T-helper 1 cell treated with Interleukin-12 subunit alpha and Interleukin-12 subunit beta and Interleukin-4 antibody, amounts not matched to agents 30 μg/mL and 1 μg/mL, for 36 hours (primary cell): ENCODE measurements at regions not wholly inside any gene's neighbourhood (a gene's known extent, or its start where the extent isn't known, plus 50 kb on each side); places are given as distances from the start of the nearest gene placed in this dataset.

Experiments
- H3K27ac Mint-ChIP-seq: one replicate; pipeline ENCODE4 v1.8.0; 2021; ENCODE audit warnings: mild to moderate bottlenecking, mixed read lengths
- H3K27me3 Mint-ChIP-seq: one replicate; pipeline ENCODE4 v1.8.0; 2021; ENCODE audit warnings: low read depth, mixed read lengths
- H3K36me3 Mint-ChIP-seq: one replicate; pipeline ENCODE4 v1.8.0; 2021; ENCODE audit warnings: low read depth, mixed read lengths
- H3K4me1 Mint-ChIP-seq: one replicate; pipeline ENCODE4 v1.8.0; 2021; ENCODE audit warnings: low read depth, mixed read lengths
- H3K4me3 Mint-ChIP-seq: one replicate; pipeline ENCODE4 v1.8.0; 2021; ENCODE audit warnings: mild to moderate bottlenecking, moderate library complexity, mixed read lengths
- H3K9me3 Mint-ChIP-seq: one replicate; pipeline ENCODE4 v1.8.0; 2021; ENCODE audit warnings: mixed read lengths

- Mint-ChIP-seq H3K27me3 (peaks cover 3% of the 10 kb centered on the region), H3K4me1 (no peaks in the 10 kb centered on the region), H3K36me3 (no peaks in the 10 kb centered on the region), H3K27ac (no peak overlapping the region), H3K4me3 (no peak overlapping the region), H3K9me3 (peaks cover 5% of the 10 kb centered on the region)
These were observed 426.5 kb upstream of the CD180 start for GRCh38 chr5:67623078-67623477.

- Mint-ChIP-seq H3K4me3 (no peak overlapping the region), H3K27ac (no peak overlapping the region), H3K9me3 (no peaks in the 10 kb centered on the region), H3K36me3 (no peaks in the 10 kb centered on the region), H3K4me1 (no peaks in the 10 kb centered on the region), H3K27me3 (peaks cover 3% of the 10 kb centered on the region)
These were observed 424.1 kb upstream of the CD180 start for GRCh38 chr5:67620424-67621397.

DNA sequence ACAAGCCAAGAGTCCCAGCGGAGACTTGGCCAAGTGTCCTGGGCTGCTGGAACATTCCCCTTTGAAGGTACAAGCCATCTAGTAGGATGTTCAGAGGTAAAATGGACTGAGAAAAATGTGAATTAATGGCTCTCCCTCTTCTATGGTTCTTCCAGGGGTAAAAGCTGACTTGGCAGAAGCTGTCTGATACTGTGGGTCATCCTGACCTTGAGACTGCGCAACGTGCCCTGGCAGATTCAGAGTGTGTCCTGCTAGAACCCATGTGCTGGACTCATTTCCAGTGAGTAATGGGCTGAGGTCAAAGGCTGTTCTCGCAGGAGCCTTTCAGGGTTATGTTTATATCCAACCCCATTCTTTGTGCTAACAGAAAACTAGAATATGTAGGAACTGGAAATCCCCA, 423.0 kb upstream of the CD180 start:
- Mint-ChIP-seq H3K27ac (no peak overlapping the region), H3K4me3 (no peak overlapping the region), H3K9me3 (no peaks in the 10 kb centered on the region), H3K4me1 (no peaks in the 10 kb centered on the region), H3K27me3 (peaks cover 3% of the 10 kb centered on the region), H3K36me3 (no peaks in the 10 kb centered on the region)

DNA sequence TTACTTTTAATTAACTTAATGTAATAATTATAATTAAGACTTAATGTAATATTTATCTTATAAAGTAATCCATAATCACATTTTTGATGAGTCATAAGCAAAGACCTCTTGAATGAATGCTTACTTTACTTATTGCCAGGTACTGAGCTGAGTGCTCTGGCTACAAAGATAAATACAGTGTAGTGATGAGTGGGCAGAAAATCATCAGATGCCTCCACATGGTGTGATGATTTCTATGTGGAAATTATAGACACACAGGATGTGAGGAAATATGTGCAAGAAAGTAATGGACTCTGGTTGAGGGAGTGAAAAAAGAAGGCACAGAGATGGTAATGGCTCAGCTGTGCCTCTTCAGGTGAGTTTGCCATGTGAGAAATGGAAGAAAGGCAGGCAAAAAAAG, 422.6 kb upstream of the CD180 start:
- Mint-ChIP-seq H3K36me3 (no peaks in the 10 kb centered on the region), H3K4me3 (no peak overlapping the region), H3K9me3 (no peaks in the 10 kb centered on the region), H3K27me3 (peaks cover 3% of the 10 kb centered on the region), H3K27ac (no peak overlapping the region), H3K4me1 (no peaks in the 10 kb centered on the region)

DNA sequence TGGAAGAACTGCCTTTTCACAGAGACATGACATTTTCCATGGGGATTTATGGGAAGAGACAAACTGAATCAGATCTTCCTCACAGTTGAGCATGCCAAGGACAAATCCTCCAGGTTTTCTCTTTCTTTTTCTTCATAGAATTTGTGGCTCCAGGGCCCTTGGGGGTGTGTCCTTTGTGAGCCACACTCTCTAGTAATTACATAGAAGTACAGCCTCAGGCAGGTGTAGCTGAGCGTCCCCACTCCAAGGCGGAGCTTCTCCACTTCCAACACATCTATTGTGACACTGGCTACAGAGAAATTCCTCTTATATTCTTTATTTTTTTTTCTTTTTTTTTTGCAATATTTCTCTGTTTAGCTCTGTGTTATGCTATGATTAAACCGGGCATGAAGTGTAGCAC, 420.5 kb upstream of the CD180 start:
- H3K4me3 Mint-ChIP-seq, result no peak overlapping the region
- H3K9me3 Mint-ChIP-seq, result no peaks in the 10 kb centered on the region
- H3K27me3 Mint-ChIP-seq, result peaks cover 3% of the 10 kb centered on the region
- H3K4me1 Mint-ChIP-seq, result no peaks in the 10 kb centered on the region
- no peaks in the 10 kb centered on the region for H3K36me3 Mint-ChIP-seq
- H3K27ac Mint-ChIP-seq, result no peak overlapping the region

GRCh38 chr5:67612961-67613360, 416.4 kb upstream of the CD180 start:
- no peak overlapping the region for H3K4me3 Mint-ChIP-seq
- no peak overlapping the region for H3K27ac Mint-ChIP-seq
- H3K9me3 Mint-ChIP-seq, result no peaks in the 10 kb centered on the region
- H3K36me3 Mint-ChIP-seq, result no peaks in the 10 kb centered on the region
- no peaks in the 10 kb centered on the region for H3K4me1 Mint-ChIP-seq
- peaks cover 6% of the 10 kb centered on the region for H3K27me3 Mint-ChIP-seq

GRCh38 chr5:67610186-67610912, 413.8 kb upstream of the CD180 start:
- Mint-ChIP-seq H3K9me3 (no peaks in the 10 kb centered on the region), H3K27ac (no peak overlapping the region), H3K4me1 (no peaks in the 10 kb centered on the region), H3K4me3 (no peak overlapping the region), H3K36me3 (no peaks in the 10 kb centered on the region), H3K27me3 (peaks cover 6% of the 10 kb centered on the region)

- Mint-ChIP-seq H3K36me3 (no peaks in the 10 kb centered on the region), H3K9me3 (no peaks in the 10 kb centered on the region), H3K4me3 (no peak overlapping the region), H3K27me3 (peaks cover 6% of the 10 kb centered on the region), H3K4me1 (no peaks in the 10 kb centered on the region), H3K27ac (no peak overlapping the region)
These were observed 411.4 kb upstream of the CD180 start for GRCh38 chr5:67607958-67608357.

DNA sequence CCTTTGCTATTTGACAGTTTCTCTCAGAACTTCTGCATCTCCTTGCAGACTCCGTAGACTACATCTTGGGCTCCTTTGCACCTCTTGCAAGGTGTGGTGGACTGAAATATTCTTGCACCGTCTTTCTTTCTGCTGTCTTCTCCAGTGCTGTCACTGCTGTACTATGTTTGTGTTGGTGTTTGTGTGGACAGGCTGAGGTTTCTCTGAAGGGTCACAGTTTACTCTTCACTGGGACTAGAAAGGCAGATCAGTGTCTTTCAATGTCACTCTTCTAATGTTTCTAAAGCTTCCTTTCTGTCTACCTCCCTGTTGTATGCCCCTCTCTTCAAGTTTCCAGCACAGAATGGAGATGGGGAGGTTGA, 410.0 kb upstream of the CD180 start:
- H3K4me1 Mint-ChIP-seq, result no peaks in the 10 kb centered on the region
- H3K27me3 Mint-ChIP-seq, result peaks cover 2% of the 10 kb centered on the region

DNA sequence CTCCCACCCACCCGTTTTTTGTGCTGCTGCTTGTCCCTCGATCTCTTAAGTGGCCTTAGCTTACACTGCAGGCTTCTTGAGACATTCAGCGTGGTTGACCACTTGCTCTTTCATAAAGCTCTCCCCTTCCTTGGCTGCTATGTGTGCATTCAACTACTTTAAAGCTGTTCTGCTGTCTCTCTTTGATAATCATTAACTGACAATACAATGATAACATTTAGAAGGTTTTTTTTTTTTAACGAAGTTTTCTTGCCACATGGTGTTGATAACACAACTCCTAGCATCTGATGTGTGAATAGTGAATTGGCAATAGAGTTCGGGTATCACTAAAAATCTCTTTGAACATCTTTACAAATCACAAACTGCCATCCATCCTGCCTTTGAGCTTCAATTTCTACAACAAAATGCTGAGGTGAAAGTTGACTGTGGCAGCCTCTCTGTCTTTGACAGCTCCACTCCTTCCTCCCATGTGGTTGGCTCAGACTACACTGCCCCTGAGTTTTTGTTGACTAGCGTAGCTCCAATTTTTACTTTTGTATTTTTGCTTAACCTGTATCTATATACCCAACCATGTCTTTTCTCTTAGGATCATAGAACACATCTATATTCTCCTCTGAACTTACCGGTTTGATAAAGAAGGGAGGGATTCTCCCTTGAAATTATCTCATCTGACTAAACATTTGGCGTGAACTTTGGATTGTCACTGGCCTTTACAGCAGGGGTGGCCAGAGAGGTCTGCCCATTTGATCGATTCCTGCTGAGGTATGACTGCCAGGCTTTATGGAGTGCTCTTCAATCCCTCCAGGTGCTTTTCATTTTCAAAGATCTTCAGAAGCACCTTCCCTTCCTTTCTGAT, 409.4 kb upstream of the CD180 start:
- H3K27ac Mint-ChIP-seq, result no peak overlapping the region

More for the DNA sequence above, 410.0 kb upstream of the CD180 start:
- Mint-ChIP-seq H3K27ac (no peak overlapping the region), H3K9me3 (no peaks in the 10 kb centered on the region), H3K4me3 (no peak overlapping the region), H3K36me3 (no peaks in the 10 kb centered on the region)

GRCh38 chr5:67591491-67591890, 394.9 kb upstream of the CD180 start:
- Mint-ChIP-seq H3K9me3 (no peaks in the 10 kb centered on the region), H3K4me1 (no peaks in the 10 kb centered on the region), H3K27me3 (no peaks in the 10 kb centered on the region), H3K36me3 (no peaks in the 10 kb centered on the region), H3K4me3 (no peak overlapping the region), H3K27ac (no peak overlapping the region)

More for the DNA sequence above, 409.4 kb upstream of the CD180 start:
- Mint-ChIP-seq H3K36me3 (no peaks in the 10 kb centered on the region), H3K4me3 (no peak overlapping the region), H3K4me1 (no peaks in the 10 kb centered on the region), H3K9me3 (no peaks in the 10 kb centered on the region), H3K27me3 (no peaks in the 10 kb centered on the region)

GRCh38 chr5:67588389-67588788, 391.8 kb upstream of the CD180 start:
- H3K4me3 Mint-ChIP-seq, result no peak overlapping the region
- no peaks in the 10 kb centered on the region for H3K9me3 Mint-ChIP-seq
- no peaks in the 10 kb centered on the region for H3K4me1 Mint-ChIP-seq
- H3K36me3 Mint-ChIP-seq, result no peaks in the 10 kb centered on the region
- no peak overlapping the region for H3K27ac Mint-ChIP-seq
- H3K27me3 Mint-ChIP-seq, result no peaks in the 10 kb centered on the region

GRCh38 chr5:67581203-67581602, 384.6 kb upstream of the CD180 start:
- no peak overlapping the region for H3K27ac Mint-ChIP-seq
- H3K4me3 Mint-ChIP-seq, result no peak overlapping the region
- no peaks in the 10 kb centered on the region for H3K27me3 Mint-ChIP-seq

DNA sequence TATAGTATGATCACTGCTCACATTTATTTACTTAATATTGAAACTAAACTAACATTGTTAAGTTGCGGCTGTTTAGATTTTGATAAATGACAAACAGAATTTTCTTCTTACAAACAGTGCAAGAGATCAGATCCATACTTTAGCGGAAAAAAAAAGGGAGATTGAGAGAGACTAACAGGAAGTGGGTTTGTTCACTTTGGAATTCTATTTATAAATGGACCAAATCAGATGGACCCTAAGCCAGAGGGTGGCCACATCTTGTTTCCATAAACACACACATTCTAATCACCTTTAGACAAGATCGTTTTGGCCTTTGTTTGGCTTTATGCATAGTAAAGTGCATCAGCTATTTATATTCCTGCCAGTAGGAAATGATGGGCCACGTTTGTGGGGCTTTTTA, 381.4 kb upstream of the CD180 start:
- no peaks in the 10 kb centered on the region for H3K4me1 Mint-ChIP-seq
- H3K9me3 Mint-ChIP-seq, result peaks cover 10% of the 10 kb centered on the region
- peaks cover 6% of the 10 kb centered on the region for H3K27me3 Mint-ChIP-seq
- no peak overlapping the region for H3K27ac Mint-ChIP-seq
- H3K4me3 Mint-ChIP-seq, result no peak overlapping the region
- no peaks in the 10 kb centered on the region for H3K36me3 Mint-ChIP-seq

More at GRCh38 chr5:67581203-67581602, 384.6 kb upstream of the CD180 start:
- Mint-ChIP-seq H3K9me3 (no peaks in the 10 kb centered on the region), H3K36me3 (no peaks in the 10 kb centered on the region), H3K4me1 (no peaks in the 10 kb centered on the region)
